ENCODE measurements at regions not wholly inside any gene's neighbourhood (a gene's known extent, or its start where the extent isn't known, plus 50 kb on each side); places are given as distances from the start of the nearest gene placed in this dataset.
"Not testable (repeated sequence)": the region's sequence is repeated elsewhere in the genome, so short reads cannot be mapped to it uniquely, and the experiment has no call there.

DNA sequence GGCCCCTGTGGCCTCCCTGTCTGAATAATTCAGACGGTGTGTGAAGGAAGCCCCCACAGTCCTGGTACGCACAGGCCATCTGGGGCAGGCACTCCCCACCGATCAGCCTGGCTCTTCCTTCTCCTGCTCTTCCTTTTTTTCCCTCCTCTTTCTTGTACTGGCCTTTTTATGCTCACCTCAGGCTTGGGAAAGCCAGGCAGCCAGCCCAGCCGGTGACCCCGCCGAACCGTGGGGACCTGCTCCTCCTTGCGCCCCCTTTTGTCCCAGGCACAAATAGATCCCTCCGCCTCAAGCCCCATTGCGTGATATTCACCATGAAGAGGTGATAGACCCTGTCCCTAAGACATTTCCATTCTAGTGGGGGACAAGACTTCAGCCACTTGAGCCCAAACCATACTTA is 80.2 kb upstream of the BRD7 start:
- DNase-seq, result no peak

DNA sequence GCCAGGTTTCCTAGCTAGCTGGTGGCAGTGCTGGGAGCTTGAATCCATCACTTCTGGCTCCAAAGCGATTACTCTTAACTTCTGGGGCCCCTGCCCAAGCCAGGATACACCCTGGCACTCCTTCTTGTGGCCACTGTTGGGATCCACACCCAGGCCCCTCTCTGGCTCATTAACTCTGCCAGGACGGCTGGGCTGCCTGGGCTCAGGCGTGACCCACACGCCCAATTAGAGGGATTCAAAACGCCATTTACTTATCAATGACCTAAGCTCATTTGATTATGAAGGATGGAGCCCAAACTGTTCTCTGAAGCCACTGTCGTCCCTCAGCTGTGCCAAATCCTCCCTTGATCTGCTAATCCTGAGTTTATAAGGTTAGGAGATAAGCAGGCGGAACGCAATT is 79.7 kb upstream of the BRD7 start:
- no peak for DNase-seq

- not testable (repeated sequence) for DNase-seq
Observed at GRCh38 chr16:50447386-50447785, 78.6 kb upstream of the BRD7 start.

DNA sequence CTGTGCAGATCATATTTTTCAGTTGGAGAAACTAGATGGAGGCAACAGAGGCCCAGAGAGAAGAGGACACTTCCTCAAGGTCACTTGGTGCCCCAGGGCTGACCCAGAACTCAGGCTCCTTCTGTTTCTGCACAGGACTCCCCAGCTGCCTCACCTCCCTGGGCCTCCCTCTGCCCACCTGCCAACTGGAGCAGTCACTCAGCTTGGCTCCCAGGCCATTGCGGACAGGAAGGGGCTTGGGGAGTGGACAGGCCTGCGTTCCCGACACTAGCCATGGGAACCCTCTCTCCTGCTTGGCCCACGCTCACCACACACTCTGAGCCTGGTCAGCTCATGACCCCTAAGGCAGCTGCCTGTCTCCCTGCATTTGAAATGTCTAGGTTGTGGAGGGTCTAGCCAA is 78.1 kb upstream of the BRD7 start:
- DNase-seq, result no peak

DNA sequence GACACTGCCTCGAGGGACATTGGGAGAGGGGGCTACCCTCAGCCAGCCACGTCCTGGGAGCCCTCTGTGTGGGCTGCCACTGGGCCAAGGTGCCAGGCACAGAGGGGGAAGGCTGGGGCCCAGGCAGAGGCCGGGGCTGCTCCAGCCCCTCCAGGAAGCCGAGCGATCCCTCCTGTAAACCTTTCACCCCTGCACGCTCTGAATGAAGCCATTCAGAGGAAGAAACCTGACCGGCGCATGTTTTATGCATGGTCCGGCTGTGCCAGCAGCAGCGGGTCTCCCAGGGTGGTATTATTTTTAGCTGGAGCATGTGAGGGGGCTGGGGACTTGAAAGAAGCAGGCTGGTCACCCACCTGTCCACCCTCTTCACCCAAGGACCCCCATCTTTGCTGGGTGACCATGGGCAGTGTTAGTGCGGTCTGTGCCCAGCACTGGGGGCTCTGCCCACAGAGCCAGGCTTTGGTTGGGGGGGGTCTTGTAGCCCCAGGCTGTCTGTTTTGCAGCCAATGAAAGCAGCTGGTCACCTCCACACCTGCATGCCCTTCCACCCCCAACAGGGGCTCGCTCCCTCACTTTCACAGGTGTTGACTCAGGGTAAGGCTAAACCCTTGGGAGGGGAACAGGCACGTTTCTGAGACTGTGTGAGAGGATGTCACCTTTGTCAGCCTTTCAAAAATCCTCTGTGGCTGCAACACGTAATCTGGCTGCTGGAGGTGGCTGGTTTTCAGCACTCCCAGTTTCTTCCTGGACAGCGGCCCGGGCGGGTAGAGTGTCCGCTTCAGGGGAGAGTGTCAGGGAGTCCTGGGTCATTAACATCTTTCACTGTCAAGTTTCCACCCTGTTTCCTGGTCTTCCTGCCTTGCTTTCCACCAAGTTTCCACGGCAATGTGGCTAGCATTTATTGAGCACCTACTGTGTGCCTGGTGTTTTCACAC is 77.1 kb upstream of the BRD7 start:
- no peak for DNase-seq

DNA sequence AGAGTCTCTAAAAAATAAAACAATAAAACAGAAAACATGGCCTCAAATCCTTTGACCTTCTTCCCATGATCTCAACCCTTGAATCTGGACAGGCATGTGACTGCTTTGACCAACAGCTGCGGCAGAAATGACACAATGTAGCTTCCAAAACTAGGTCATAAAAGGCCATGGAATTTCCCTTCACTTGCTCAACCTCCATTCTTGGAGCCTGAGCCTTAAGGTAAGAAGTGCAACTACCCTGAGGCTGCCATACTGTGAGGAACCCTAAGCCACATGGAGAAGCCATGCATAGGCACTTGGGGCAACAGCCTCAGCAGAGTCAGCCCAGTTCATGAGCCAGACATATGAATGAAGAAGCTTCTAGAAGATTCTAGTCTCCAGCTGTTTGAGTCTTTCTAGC is 75.7 kb upstream of the BRD7 start:
- no peak for DNase-seq

- DNase-seq, result no peak
Observed at GRCh38 chr16:50442221-50442620, 73.4 kb upstream of the BRD7 start.

- no peak for DNase-seq
Observed at GRCh38 chr16:50441486-50442157, 72.8 kb upstream of the BRD7 start.

DNA sequence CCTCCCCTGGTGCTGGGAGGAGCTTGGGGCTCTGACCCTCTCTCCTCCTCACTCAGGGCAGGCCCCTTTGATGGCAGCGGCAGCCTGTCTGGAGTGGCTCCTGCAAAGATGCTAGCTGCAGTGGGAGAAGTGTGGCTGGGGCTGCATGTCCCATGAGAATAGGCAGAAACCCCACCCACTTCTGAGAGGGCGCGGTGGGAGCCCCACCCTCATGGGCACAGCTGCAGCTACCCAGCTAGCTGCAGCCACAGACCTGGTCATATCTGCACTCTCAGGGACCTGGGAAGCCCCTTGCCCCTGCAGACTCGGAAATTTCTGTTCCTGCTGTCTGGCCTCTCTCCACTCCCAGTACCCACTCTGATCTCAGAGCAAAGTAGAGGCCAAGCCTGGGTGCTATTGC is 72.2 kb upstream of the BRD7 start:
- DNase-seq, result no peak

DNA sequence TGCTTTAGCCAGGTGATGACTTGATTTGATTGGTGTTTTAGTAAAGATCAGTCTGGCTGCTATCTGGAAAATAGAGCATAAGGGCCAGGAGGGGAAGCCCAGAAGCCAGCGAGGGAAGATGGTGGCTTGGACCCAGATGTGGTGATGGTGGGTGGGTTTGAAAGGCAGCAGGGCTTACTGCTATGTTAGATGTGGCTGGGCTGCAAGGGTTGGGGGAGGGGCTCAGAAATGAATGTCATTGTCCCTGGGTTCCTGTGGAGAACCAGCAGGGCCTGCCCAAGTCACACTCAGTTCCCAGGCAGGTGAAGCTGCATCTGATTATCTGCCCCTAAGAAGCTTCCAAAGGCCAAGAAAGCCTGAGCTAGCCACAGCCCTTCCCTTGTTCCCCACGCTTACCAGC is 71.7 kb upstream of the BRD7 start:
- no peak for DNase-seq

DNA sequence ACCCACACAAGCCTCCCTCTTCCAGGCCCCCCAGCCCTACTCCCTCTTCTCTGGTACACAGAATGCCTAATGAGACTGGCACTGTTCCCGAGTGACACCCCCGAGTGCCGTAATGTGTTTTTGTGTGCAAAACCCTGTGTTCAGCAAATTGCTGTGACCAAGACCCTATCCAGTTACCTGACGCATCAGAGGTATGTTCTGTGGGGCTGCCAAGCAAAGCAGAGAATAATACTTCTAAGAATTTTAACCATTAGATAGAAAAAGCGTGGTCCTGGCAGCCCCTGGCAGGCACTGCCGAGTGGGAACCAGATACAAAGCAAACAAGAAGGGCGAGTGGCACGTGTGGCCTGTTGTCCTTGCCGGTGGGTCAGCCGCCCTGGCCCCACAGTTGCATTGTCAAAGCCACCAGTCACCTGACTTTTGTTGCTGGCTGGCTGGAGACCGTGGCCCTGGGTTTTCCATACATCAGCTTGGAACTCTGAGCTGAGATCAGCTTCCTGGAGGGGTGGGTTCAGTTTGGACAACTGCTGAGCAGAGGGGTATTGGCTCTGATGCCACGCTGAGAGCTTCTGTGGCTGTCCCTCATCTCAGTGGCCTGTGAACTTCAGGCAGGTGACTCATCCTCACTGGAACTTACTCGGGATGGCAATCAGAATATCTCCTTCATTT is 69.1 kb upstream of the BRD7 start:
- DNase-seq, result no peak

DNA sequence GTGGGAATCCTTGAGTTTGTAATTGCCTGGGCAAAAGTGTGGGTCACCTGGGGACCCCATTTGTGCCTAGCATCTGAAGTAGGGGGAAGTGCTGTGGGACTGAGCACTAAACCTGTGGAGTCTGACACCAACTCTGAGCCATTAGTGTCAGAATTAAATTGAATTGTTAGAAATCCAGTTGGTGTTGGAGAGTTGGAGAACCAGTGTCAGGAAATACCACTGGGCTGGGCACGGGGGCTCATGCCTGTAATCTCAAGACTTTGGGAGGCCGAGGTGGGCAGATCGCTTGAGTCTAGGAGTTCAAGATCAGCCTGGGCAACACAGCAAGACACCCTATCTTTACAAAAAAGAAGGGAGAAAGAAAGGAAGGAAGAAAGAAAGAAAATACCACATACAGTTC is 67.5 kb upstream of the BRD7 start:
- no peak for DNase-seq

DNA sequence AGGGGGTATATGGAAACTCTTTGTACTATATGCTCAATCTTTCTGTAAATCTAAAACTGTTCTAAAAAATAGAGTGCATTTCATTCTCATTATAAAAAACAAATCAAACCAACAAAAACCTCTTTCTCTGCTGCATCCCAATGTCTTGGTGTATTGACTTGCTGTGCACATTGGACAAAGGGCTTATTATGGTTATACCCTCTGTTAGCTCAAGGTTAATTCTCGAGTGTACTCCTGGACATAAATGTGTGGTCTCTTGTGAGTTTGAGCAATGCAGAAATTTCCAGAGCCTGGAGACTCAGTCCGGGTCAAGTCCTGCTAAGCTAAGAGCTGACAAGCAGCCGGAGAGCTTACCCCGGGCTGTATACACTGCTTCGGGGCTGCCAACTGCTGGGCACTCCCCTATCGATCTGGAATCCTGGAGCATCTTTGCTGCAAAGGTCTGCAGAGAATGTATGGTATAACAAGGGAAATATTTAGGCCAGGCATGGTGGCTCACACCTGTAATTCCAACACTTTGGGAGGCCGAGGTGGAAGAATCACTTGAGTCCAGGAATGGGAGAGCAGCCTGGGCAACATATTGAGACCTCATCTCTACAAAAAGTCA is 66.2 kb upstream of the BRD7 start:
- DNase-seq, result no peak

DNA sequence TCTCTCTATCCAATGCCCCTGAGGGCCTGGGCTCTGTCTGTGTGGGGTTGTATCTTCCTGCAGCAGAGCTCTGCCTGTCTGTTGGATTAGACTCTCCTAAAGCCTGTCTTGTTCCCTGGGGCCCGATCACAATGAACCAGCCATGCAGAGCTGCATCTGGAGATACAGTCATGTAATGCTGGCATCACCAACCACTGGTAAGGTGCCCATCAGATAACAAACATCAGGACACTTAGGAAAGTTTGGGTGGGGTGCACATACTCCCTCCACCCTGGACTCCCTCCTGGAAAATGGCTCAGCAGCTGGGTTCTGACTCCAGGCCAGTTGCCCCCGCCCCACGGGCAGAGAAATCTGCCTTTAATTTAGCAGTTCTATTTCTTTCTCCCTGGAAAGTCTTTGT is 61.3 kb upstream of the BRD7 start:
- no peak for DNase-seq

- no peak for DNase-seq
Observed at GRCh38 chr16:50428742-50429141, 60.0 kb upstream of the BRD7 start.

GRCh38 chr16:50428116-50428515 is 59.3 kb upstream of the BRD7 start:
- no peak for DNase-seq

- no peak for DNase-seq
Observed at GRCh38 chr16:50427107-50427506, 58.3 kb upstream of the BRD7 start.

DNA sequence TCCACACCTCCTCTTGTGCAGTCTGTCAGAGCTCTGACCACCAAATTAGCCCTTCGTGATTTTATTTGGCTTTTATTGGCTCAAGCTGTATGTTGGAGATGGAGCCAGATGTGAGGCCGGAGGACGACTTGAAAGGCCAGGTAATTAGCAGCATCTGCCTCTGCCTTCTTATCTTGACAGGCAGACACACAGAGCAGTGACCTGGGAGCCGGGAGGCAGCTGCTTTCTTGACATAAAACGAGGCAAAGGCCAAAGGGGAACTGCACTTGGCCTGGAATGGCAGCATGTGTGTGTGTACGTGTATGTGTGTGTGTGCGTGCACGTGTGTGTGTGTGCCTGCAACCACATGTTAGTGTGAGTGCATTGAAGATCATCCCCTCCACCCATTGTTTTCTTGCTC is 56.9 kb upstream of the BRD7 start:
- DNase-seq, result no peak

DNA sequence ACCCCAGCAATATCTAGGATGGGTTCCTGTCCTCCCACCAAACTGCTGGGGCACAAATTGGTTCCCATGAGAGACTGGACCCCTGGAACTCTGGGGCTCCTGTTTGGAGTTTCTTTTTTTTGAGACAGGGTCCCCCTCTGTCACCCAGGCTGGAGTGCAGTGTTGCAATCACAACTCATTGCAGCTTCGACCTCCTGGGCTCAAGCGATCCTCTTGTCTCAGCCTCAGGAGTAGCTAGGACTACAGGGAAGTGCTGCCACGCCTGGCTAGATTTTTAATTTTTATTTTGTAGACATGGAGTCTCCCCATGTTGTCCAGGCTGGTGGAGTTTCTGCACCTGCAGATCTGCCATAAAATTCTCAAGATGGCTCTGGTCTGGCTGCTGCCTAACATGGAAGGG is 56.3 kb upstream of the BRD7 start:
- no peak for DNase-seq

DNA sequence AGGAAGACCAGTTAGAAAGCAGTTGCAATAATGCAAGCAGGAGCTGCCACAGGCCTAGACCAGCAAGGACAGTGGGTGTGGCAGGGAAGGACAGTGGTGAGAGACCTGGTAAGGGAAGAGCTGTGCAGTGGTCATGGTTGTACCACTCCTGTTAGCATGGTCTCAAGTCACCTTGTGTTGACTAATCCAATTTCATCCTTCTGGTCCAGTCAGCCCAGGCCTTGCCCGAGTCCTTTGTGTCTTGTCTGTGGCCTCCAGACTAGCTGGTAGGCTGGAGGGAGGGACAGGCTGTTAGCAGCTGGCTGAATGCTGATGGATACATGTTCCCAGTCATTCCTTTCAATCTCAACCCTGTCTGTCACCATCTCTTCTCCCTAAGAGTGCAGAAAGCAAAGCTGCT is 54.1 kb upstream of the BRD7 start:
- DNase-seq, result no peak

DNA sequence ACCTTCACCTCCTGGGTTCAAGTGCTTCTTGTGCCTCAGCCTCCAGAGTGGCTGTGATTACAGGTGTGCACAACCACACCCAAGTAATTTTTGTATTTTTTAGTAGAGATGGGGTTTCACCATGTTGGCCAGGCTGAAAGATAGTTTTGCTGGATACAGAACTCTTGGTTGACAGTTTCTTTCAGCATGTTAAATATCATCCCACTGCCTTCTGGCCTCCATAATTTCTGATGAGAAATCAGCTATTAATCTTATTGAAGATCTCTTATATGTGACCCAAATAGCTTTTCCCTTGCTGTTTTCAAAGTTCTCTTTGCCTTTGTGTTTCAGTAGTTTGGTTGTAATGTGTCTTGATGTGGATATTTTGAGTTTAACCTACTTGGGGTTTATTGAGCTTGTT is 50.3 kb upstream of the BRD7 start:
- DNase-seq, result no peak
